Spleen (tissue), 11 donors: ENCODE measurements at regions not wholly inside any gene's neighbourhood (a gene's known extent, or its start where the extent isn't known, plus 50 kb on each side); places are given as distances from the start of the nearest gene placed in this dataset.

ENCODE experiments used
- DNase-seq: peaks from one replicate; pipeline ENCODE4 v3.0.0-alpha.2; 2020
- H3K27ac ChIP-seq, 8 donors: fragments of 200-600 bp; sonication (generic) in 7 of 8; 1 replicate in 4 of 8; 2 replicates in 4 of 8; pipeline versions ENCODE4 v1.5.0 to v1.8.0; 2016 to 2021; ENCODE audit warnings: inconsistent platforms in 4 of 8, mild to moderate bottlenecking in 4 of 8, moderate library complexity in 1 of 8
- H3K27me3 ChIP-seq, 7 donors: fragments of 200-600 bp; sonication (generic) in 6 of 7; replicated peaks in 1 of 7; 1 replicate in 4 of 7; 2 replicates in 3 of 7; pipeline versions ENCODE4 v1.5.0 to v1.8.0; 2016 to 2021; ENCODE audit warnings: inconsistent platforms in 3 of 7, mild to moderate bottlenecking in 1 of 7
- H3K36me3 ChIP-seq, 6 donors: fragments of 200-600 bp; sonication (generic) in 5 of 6; 1 replicate in 4 of 6; 2 replicates in 2 of 6; pipeline versions ENCODE4 v1.5.0 to v1.8.0; 2016 to 2021; ENCODE audit warnings: inconsistent platforms in 2 of 6
- H3K4me1 ChIP-seq, 6 donors: fragments of 200-600 bp; sonication (generic) in 5 of 6; 1 replicate in 3 of 6; 2 replicates in 3 of 6; pipeline versions ENCODE4 v1.5.0 to v1.8.0; 2016 to 2021; ENCODE audit warnings: inconsistent platforms in 3 of 6
- H3K4me3 ChIP-seq, 8 donors: fragments of 200-600 bp; sonication (generic) in 7 of 8; 1 replicate in 4 of 8; 2 replicates in 4 of 8; pipeline versions ENCODE4 v1.5.0 to v1.8.0; 2016 to 2021; ENCODE audit warnings: inconsistent platforms in 4 of 8, mild to moderate bottlenecking in 4 of 8, moderate library complexity in 2 of 8
- H3K9me3 ChIP-seq, 8 donors: fragments of 200-600 bp; sonication (generic) in 7 of 8; 1 replicate in 4 of 8; 2 replicates in 4 of 8; pipeline versions ENCODE4 v1.5.0 to v1.8.0; 2016 to 2021; ENCODE audit warnings: inconsistent platforms in 4 of 8
- POLR2A ChIP-seq, 3 donors: fragments of 450-650 bp; IDR thresholded peaks; one replicate each; pipeline ENCODE4 v1.5.1; 2017; ENCODE audit warnings: antibody characterized with exemption in 3 of 3, mild to moderate bottlenecking in 1 of 3
- POLR2AphosphoS5 ChIP-seq, 3 donors: sonication (generic); formaldehyde crosslinking; IDR thresholded peaks; one replicate each; pipeline ENCODE4 v1.5.1; 2017; ENCODE audit warnings: antibody characterized with exemption in 3 of 3
- WGBS, 5 donors: extraction: QIAGEN DNeasy Blood & Tissue Kit in 3 of 5; methylation state at CpG; one replicate each; pipeline versions ENCODE4 v1.1.5 to v1.1.7; 2013 to 2018; 5-methylcytosine and 5-hydroxymethylcytosine counted together
- intact Hi-C: fragments of 100-400 bp; cut with DNase I; formaldehyde crosslinking; loops from one replicate; pipeline ENCODE4 v1.15.0; 2023; ENCODE audit warnings: low total_unique reads
- TF ChIP-seq, protein P1 (sequence below), 11 experiments: fragments of 200-600 bp in 7 of 11; fragments of 450-650 bp in 4 of 11; sonication (generic) in 4 of 11; IDR thresholded peaks in 8 of 11; conservative IDR thresholded peaks in 3 of 11; 1 replicate in 7 of 11; 2 replicates in 4 of 11; pipeline versions ENCODE4 v1.4.0 to v1.8.0; 2016 to 2021; ENCODE audit warnings: antibody characterized with exemption in 11 of 11, inconsistent platforms in 4 of 11, mild to moderate bottlenecking in 1 of 11
- donor health status: healthy with polysubstance abuse.
- donor health status: DM: no; HTN: no; CAD: no; lungs with moderate emphysema.
- donor health status: DM: no; HTN: no; CAD: no.
- donor health status: Bipolar disorder and iron deficiency.
- donor health status: healthy.
- donor health status: DM: no; HTN: no; CAD: no.
- donor health status: DM: yes; HTN: yes; CAD: no.

GRCh38 chr5:97877588-97877987 lies 694.5 kb upstream of the RIOK2 start:
- H3K36me3 ChIP-seq, result no peaks in the 10 kb centered on the region
- no peaks in the 10 kb centered on the region for H3K9me3 ChIP-seq
- intact Hi-C loops, result no loop called here
- no peak for DNase-seq
- TF ChIP-seq, protein P1, sequence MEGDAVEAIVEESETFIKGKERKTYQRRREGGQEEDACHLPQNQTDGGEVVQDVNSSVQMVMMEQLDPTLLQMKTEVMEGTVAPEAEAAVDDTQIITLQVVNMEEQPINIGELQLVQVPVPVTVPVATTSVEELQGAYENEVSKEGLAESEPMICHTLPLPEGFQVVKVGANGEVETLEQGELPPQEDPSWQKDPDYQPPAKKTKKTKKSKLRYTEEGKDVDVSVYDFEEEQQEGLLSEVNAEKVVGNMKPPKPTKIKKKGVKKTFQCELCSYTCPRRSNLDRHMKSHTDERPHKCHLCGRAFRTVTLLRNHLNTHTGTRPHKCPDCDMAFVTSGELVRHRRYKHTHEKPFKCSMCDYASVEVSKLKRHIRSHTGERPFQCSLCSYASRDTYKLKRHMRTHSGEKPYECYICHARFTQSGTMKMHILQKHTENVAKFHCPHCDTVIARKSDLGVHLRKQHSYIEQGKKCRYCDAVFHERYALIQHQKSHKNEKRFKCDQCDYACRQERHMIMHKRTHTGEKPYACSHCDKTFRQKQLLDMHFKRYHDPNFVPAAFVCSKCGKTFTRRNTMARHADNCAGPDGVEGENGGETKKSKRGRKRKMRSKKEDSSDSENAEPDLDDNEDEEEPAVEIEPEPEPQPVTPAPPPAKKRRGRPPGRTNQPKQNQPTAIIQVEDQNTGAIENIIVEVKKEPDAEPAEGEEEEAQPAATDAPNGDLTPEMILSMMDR (IDR thresholded peaks at IDR 0.05 in 8 of 11, conservative IDR thresholded peaks at IDR 0.05 in 3 of 11), result no peak
- TF ChIP-seq POLR2A (IDR thresholded peaks at IDR 0.05), result no peak
- TF ChIP-seq POLR2AphosphoS5 (IDR thresholded peaks at IDR 0.05), result no peak
- 61 to 83% (median 65%) methylated on average over 3 of the region's 3 CpGs for WGBS, 5 donors
- H3K4me3 ChIP-seq, result no peak overlapping the region
- no peaks in the 10 kb centered on the region for H3K27me3 ChIP-seq
- no peak overlapping the region for H3K27ac ChIP-seq
- H3K4me1 ChIP-seq, result no peaks in the 10 kb centered on the region

DNA sequence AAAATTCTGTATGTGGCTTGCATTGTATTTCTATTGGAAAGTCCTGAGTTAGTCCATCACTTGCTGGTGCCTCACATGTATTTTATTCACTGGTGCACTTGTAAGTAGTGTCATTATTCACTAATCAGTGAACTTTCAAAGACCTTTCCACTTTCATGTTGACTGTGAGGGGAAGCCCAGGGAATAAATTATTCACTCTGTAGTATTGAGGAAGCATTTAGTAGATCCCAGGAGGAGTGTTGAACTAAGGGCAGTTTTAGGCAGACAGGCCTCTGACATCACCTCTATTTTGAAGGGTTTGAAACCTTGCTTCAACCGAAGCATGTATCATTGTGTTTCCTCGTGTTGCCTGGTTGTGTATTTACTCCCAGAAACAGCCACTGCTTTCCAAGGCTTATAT lies 705.4 kb upstream of the RIOK2 start:
- no peak for TF ChIP-seq POLR2AphosphoS5 (IDR thresholded peaks at IDR 0.05)
- TF ChIP-seq, protein P1 (IDR thresholded peaks at IDR 0.05 in 8 of 11, conservative IDR thresholded peaks at IDR 0.05 in 3 of 11), result no peak
- no peak for TF ChIP-seq POLR2A (IDR thresholded peaks at IDR 0.05)
- Histone ChIP-seq H3K27me3 (no peaks in the 10 kb centered on the region), H3K27ac (no peak overlapping the region), H3K4me1 (no peaks in the 10 kb centered on the region), H3K9me3 (peaks cover 0 to 32% (median 4%) of the 10 kb centered on the region in 8 donors), H3K36me3 (no peaks in the 10 kb centered on the region), H3K4me3 (no peak overlapping the region)
- 57 to 80% (median 67%) methylated on average over 2 of the region's 2 CpGs for WGBS, 5 donors
- intact Hi-C loops, result no loop called here
- no peak for DNase-seq

- H3K27ac ChIP-seq, result no peak overlapping the region
- no peaks in the 10 kb centered on the region for H3K27me3 ChIP-seq
- intact Hi-C loops, result no loop called here
- TF ChIP-seq POLR2AphosphoS5 (IDR thresholded peaks at IDR 0.05) (no peak), POLR2A (IDR thresholded peaks at IDR 0.05) (no peak)
- TF ChIP-seq, protein P1 (IDR thresholded peaks at IDR 0.05 in 8 of 11, conservative IDR thresholded peaks at IDR 0.05 in 3 of 11), result no peak
- no peak for DNase-seq
- no peaks in the 10 kb centered on the region for H3K36me3 ChIP-seq
- H3K4me1 ChIP-seq, result no peaks in the 10 kb centered on the region
- H3K9me3 ChIP-seq, result peaks cover 0 to 24% (median 4%) of the 10 kb centered on the region in 8 donors
- H3K4me3 ChIP-seq, result no peak overlapping the region
Observed at GRCh38 chr5:97891971-97892370, 708.9 kb upstream of the RIOK2 start.

DNA sequence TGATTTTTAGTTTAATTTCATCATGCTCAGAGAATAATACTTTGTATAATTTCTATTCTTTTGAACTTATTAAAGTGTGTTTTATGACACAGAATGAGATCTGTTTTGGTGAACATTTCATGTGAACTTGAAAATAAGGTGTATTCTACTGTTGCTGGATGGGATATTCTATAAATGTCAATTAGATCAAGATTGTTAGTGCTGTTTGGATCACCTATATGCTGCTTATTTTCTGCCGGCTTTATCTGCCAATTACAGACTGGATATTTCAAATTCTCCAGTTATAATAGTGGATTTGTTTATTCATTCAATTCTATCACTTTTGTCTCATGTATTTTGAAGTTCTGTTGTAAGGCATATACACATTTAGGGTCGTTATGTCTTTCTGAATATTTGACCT lies 720.7 kb upstream of the RIOK2 start:
- Histone ChIP-seq H3K27me3 (no peaks in the 10 kb centered on the region), H3K27ac (no peak overlapping the region), H3K4me3 (no peak overlapping the region), H3K4me1 (no peaks in the 10 kb centered on the region), H3K9me3 (peaks cover 0 to 58% (median 25%) of the 10 kb centered on the region in 8 donors), H3K36me3 (no peaks in the 10 kb centered on the region)
- TF ChIP-seq, protein P1 (IDR thresholded peaks at IDR 0.05 in 8 of 11, conservative IDR thresholded peaks at IDR 0.05 in 3 of 11), result no peak
- TF ChIP-seq POLR2AphosphoS5 (IDR thresholded peaks at IDR 0.05) (no peak), POLR2A (IDR thresholded peaks at IDR 0.05) (no peak)
- DNase-seq, result no peak
- intact Hi-C loops, result no loop called here
- 66 to 83% (median 73%) methylated on average over 2 of the region's 2 CpGs for WGBS, 5 donors
